Small intestine (tissue), 7 donors: ENCODE measurements at regions not wholly inside any gene's neighbourhood (a gene's known extent, or its start where the extent isn't known, plus 50 kb on each side); places are given as distances from the start of the nearest gene placed in this dataset.

Source experiments
- DNase-seq, 2 donors: peaks; one replicate each; pipeline versions ENCODE4 v3.0.0 to v3.0.0-alpha.2; 2013
- FAIRE-seq: peaks from 2 replicates; lab custom pipeline; 2012; peaks lifted over from hg19 to GRCh38; lab: Jason Lieb, UNC
- H3K27ac ChIP-seq, 3 donors: one replicate each; pipeline ENCODE4 v1.5.1; 2013; ENCODE audit warnings: low read length in 2 of 3, mild to moderate bottlenecking in 2 of 3, control low read depth in 1 of 3, inconsistent platforms in 1 of 3, low read depth in 1 of 3, moderate library complexity in 1 of 3
- H3K27me3 ChIP-seq, 3 donors: one replicate each; pipeline ENCODE4 v1.6.1; 2013; ENCODE audit warnings: low read length in 3 of 3, inconsistent platforms in 1 of 3; ENCODE audit not compliant: control insufficient read depth in 3 of 3, insufficient read depth in 3 of 3
- H3K36me3 ChIP-seq, 3 donors: one replicate each; pipeline ENCODE4 v1.6.1; 2013; ENCODE audit warnings: low read length in 3 of 3, inconsistent platforms in 1 of 3, low read depth in 1 of 3, mild to moderate bottlenecking in 1 of 3, moderate library complexity in 1 of 3; ENCODE audit not compliant: control insufficient read depth in 3 of 3, insufficient read depth in 2 of 3
- H3K4me1 ChIP-seq, 3 donors: one replicate each; pipeline ENCODE4 v1.6.1; 2013; ENCODE audit warnings: low read length in 2 of 3, inconsistent platforms in 1 of 3, low read depth in 1 of 3, mild to moderate bottlenecking in 1 of 3, moderate library complexity in 1 of 3; ENCODE audit not compliant: control insufficient read depth in 3 of 3, insufficient read depth in 2 of 3
- H3K4me3 ChIP-seq, 3 donors: one replicate each; pipeline ENCODE4 v1.5.1; 2013; ENCODE audit warnings: low read length in 3 of 3, control low read depth in 1 of 3, inconsistent platforms in 1 of 3, low read depth in 1 of 3, mild to moderate bottlenecking in 1 of 3, moderate library complexity in 1 of 3
- H3K9me3 ChIP-seq, 2 donors: one replicate each; pipeline ENCODE4 v1.6.1; 2013; ENCODE audit warnings: low read depth in 1 of 2, low read length in 1 of 2; ENCODE audit not compliant: control insufficient read depth in 2 of 2, insufficient read depth in 1 of 2
- WGBS, 3 donors: extraction: QIAGEN DNeasy Blood & Tissue Kit; methylation state at CpG; one replicate each; pipeline ENCODE4 v1.1.7; 2013; 5-methylcytosine and 5-hydroxymethylcytosine counted together
- donor health status: healthy with polysubstance abuse.
- donor health status: control.
- donor health status: control.
- donor health status: Bipolar disorder and iron deficiency.
- donor health status: healthy.

DNA sequence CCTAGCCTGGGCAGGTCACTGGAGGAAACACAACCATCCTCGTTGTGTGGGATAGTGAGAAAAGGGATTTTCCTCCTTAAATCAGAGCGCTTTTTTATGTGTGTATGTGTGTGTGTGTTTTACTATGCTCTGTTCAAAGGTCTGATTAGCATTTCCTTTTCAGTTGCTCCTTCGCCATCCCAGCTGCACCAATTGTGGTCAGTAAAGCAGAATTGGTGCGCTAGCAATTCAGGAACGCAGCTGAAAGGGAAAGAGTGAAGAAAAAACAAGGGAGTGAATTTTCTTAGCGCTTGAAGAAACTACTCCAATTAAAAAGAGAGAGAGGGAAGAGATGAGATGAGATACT, 173.3 kb upstream of the PARP11 start:
- 13 to 46% (median 30%) methylated on average over 6 of the region's 6 CpGs for WGBS, 3 donors
- H3K27ac ChIP-seq, result no peak overlapping the region

DNA sequence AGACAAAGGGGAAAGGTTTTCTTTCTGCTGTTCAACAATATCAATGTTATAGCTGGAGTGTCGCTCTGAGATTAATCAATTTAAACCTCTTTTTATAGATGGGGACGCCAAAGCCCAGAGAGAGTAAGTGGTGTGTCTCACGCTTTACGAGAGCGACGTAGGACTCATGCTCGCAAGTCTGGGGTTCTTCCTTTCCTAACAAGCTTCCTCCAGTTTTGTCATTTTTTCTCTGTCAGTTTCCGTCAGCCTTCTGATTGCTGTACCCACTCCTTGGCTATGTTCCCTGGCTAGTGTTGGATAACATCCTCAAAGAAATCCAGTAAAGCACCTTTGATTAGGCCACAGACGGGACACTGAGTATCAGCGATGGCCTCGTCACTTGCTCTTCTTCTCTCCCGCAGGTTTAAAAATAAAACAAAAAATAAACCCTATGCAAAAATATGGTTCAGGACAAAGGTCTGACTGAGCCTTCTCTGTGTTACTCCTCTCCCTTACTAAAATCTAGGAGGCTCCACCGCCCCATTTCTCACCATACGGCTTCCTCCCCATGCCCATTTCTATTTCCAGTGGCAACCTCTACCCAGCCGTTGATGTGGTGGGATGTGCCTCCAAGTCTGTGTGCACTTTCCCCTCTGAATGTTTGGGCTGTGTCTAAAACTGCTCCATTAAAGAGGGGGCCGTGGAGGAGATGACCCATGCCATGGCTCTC, 172.7 kb upstream of the PARP11 start:
- Histone ChIP-seq H3K4me1 (peaks cover 0 to 5% (median 0%) of the 10 kb centered on the region in 3 donors), H3K27me3 (no peaks in the 10 kb centered on the region), H3K27ac (no peak overlapping the region), H3K36me3 (no peaks in the 10 kb centered on the region), H3K4me3 (no peak overlapping the region), H3K9me3 (no peaks in the 10 kb centered on the region)
- DNase-seq (no peak), FAIRE-seq (no peak)
- 64 to 86% (median 74%) methylated on average over 16 of the region's 16 CpGs for WGBS, 3 donors

More for the DNA sequence above, 173.3 kb upstream of the PARP11 start:
- H3K4me1 ChIP-seq, result peaks cover 0 to 4% (median 0%) of the 10 kb centered on the region in 3 donors
- DNase-seq (peak; percentile 57 to 67), FAIRE-seq (no peak)
- no peak overlapping the region for H3K4me3 ChIP-seq
- H3K36me3 ChIP-seq, result no peaks in the 10 kb centered on the region
- H3K9me3 ChIP-seq, result no peaks in the 10 kb centered on the region
- no peaks in the 10 kb centered on the region for H3K27me3 ChIP-seq

DNA sequence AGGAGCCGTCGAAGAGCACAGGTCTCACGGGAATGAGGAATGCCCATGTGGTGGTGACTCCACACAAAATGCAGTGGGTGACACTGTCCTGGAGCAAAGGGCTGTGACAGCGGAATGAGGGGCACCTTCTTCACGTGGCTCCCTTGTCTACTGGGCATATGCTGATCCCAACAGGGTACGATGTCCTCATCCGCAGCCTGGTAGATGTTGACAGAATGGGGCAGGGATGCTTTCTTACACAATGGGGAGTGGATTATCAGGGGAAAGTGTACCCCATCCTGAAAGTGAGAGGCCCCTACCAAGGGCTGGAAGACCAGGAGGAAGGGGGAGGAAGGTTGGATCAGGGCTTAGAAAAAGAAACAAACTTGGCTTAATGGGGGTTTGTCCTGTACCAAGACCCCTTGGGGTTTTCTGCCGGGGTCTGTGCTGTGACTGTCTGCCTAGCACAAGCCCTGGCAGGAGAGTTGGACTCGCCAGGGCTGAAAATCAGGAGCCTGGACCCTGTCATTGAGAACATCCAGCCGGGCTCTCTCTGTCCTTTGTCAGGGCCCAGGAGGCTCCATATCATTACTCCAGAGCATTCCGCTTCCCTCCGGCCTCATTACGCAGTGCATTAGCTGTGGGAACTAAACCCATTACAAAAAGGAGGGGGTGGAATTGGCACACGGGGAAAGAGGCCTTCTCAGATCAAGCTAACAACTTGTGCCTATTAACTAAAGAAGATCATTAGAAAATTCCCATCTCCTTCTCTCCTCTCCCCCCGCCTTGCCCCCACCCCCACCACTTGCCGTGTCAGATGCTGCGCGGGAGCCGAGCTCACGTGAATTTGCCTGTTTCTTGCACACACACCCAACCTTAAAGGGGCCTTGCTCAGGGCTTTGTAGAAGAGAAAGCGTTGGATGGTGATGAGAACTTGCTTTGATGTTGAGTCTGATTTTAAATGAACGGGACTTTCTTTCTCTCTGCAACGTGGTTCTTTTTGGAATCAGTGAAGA, 171.8 kb upstream of the PARP11 start:
- DNase-seq, result no peak
- peaks cover 0 to 7% (median 0%) of the 10 kb centered on the region in 3 donors for H3K4me1 ChIP-seq

DNA sequence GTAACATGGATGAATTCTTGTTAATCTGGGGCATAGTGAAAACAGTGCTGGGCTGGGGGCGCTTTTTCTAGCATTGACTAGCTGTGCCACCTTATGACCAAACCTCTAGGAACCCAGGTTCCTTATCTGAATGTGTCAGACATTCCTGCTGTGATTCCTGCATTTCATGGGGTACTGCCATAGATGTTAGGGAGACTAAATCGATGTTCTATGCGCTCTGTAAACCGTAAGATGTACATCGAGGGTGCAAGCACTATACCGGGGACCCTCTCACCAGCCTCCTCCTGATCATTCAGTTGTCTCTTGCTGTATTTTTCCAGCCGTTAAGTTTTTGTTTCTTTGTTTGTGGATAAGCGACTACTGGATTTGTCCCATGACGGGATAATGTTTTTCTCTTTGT, 170.9 kb upstream of the PARP11 start:
- WGBS, 3 donors, result 94 to 96% (median 95%) methylated on average over 9 of the region's 9 CpGs
- Histone ChIP-seq H3K4me3 (no peak overlapping the region), H3K9me3 (no peaks in the 10 kb centered on the region), H3K4me1 (peaks cover 0 to 11% (median 0%) of the 10 kb centered on the region in 3 donors), H3K36me3 (no peaks in the 10 kb centered on the region), H3K27ac (no peak overlapping the region), H3K27me3 (no peaks in the 10 kb centered on the region)
- FAIRE-seq (no peak), DNase-seq (no peak)

More for the DNA sequence above, 171.8 kb upstream of the PARP11 start:
- H3K9me3 ChIP-seq, result no peaks in the 10 kb centered on the region
- FAIRE-seq, result no peak
- no peaks in the 10 kb centered on the region for H3K27me3 ChIP-seq
- WGBS, 3 donors, result 86 to 93% (median 88%) methylated on average over 23 of the region's 23 CpGs
- no peak overlapping the region for H3K27ac ChIP-seq
- H3K36me3 ChIP-seq, result no peaks in the 10 kb centered on the region
- H3K4me3 ChIP-seq, result no peak overlapping the region

DNA sequence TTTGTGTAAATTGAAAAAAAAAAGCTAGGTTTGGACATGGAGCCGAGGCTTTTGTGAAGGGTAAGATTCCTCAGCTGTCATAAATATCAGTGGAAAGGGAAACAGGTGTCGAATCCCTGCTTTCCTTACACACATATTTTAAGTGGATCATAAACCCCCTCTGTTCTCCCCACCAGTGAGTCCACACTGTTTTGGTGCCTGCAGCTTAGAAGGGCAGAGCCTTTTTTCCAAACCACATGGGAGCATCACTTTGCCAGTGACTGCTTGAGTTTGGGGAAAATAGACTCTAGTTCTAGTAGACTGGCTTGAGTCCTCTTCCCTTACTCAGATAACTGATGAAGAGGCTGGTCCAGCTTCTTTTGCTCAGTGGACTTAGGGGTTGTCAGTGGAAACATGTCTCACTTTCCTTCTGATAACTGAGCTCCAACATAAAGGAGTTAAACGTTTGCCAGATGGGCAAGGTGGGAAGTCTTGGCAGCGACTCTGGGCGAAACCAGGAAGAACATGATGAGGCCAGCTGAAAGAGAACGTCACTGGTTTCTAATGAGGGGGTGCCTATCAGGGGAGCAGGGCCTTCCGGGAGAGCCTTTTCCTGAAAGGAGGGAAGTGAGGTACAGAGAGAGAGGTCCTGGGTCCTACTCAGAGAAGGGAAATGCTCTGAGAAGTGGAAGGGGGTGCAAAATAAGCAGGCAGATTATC, 168.1 kb upstream of the PARP11 start:
- H3K4me1 ChIP-seq, result peaks cover 0 to 28% (median 7%) of the 10 kb centered on the region in 3 donors
- H3K9me3 ChIP-seq, result no peaks in the 10 kb centered on the region
- peak in 1 of 2 donors; percentile 61 for DNase-seq
- FAIRE-seq, result no peak
- no peaks in the 10 kb centered on the region for H3K36me3 ChIP-seq
- no peak overlapping the region for H3K4me3 ChIP-seq
- no peak overlapping the region for H3K27ac ChIP-seq
- WGBS, 3 donors, result 21 to 53% (median 45%) methylated on average over 7 of the region's 7 CpGs
- no peaks in the 10 kb centered on the region for H3K27me3 ChIP-seq

DNA sequence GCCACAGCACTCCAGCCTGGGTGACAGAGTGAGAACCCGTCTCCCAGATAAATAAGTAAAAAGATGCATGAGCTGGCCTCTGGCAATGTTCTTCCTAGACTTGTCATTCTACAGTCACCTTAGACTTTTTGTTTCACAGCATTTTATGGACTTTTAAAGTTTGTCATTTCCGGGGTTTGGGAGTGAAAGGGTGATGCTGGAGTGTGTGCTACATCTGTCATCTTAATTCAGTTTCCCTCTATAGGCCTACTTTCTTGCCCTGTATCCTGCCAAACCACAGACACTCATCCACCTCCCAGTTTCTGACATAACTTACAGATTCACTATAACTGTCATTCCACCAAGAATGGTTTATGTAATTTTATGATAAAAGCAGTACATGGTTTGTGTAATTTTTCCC, 166.7 kb upstream of the PARP11 start:
- no peak overlapping the region for H3K27ac ChIP-seq
- no peaks in the 10 kb centered on the region for H3K9me3 ChIP-seq
- WGBS, 3 donors, result 70 to 87% (median 76%) methylated on average over 2 of the region's 2 CpGs
- H3K36me3 ChIP-seq, result no peaks in the 10 kb centered on the region
- peaks cover 0 to 39% (median 7%) of the 10 kb centered on the region in 3 donors for H3K4me1 ChIP-seq
- no peak overlapping the region for H3K4me3 ChIP-seq
- no peak for FAIRE-seq
- DNase-seq, result no peak
- H3K27me3 ChIP-seq, result no peaks in the 10 kb centered on the region

DNA sequence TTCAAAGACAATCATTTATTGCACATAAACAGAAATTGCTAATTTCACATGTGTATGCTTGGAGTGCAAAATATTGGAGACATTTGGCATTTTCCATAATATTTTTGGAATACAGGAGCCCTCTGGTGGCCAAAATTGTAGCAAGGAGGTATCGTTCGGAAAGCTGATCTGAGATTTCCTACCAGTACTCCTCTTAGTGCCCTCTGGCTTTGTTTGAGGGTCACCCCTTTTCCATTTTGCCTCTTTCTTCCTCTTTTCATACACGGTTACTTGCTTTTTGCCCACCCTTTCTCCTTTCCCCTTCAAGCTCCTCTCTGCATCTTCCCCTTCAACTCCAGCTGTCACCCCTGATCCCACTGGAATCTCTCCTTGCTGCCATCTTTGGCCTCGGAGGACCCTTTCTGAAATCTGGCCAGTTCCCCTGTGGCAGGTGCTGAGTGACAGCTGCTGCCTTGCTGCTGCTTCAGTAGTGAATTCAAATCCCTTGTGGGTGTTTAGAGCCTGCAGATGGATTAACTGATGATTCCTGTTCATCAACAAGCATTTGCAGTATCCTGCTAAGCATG, 164.6 kb upstream of the PARP11 start:
- Histone ChIP-seq H3K4me1 (peaks cover 0 to 53% (median 7%) of the 10 kb centered on the region in 3 donors), H3K27ac (peak overlapping the region in 2 of 3 donors; percentile 50 to 67), H3K4me3 (no peak overlapping the region), H3K9me3 (no peaks in the 10 kb centered on the region), H3K36me3 (no peaks in the 10 kb centered on the region), H3K27me3 (no peaks in the 10 kb centered on the region)
- DNase-seq (peak; percentile 64 to 69), FAIRE-seq (no peak)
- 13 to 24% (median 17%) methylated on average over 4 of the region's 4 CpGs for WGBS, 3 donors
